Stimulated activated CD4-positive, alpha-beta T cell treated with anti-CD3 and anti-CD28 coated beads, TNF-alpha, amount 100 ng/mL, for 48 hours (primary cell): ENCODE measurements at regions not wholly inside any gene's neighbourhood (a gene's known extent, or its start where the extent isn't known, plus 50 kb on each side); places are given as distances from the start of the nearest gene placed in this dataset.
A peak's percentile ranks its signal among the peaks of the same experiment; 100 is the strongest.
"Not testable (repeated sequence)": the region's sequence is repeated elsewhere in the genome, so short reads cannot be mapped to it uniquely, and the experiment has no call there.

ENCODE experiments used
- DNase-seq, 3 donors: peaks; one replicate each; pipeline ENCODE4 v3.0.0-alpha.2; 2020; ENCODE audit warnings: low read depth in 3 of 3

DNA sequence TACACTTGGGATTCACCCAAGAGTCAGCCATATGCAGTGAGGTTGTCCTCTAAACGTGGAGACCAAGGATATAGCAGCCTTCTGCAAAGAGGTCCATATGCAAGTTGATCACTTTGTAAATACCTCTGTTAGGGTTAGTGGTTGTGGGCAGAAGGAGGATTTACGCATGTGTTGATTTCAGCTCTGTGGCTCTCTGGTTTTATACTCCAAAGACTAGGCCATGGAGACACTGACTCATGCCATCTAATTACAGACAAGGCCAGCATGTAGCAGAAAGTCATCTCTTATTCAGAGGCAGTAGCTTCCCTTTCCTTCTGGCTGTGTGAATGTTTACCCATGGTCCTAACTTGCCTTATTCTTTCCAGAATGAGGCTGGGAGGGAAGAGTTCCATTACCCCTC lies 140.9 kb upstream of the GOLGA6L4 start:
- not testable (repeated sequence) for DNase-seq

DNA sequence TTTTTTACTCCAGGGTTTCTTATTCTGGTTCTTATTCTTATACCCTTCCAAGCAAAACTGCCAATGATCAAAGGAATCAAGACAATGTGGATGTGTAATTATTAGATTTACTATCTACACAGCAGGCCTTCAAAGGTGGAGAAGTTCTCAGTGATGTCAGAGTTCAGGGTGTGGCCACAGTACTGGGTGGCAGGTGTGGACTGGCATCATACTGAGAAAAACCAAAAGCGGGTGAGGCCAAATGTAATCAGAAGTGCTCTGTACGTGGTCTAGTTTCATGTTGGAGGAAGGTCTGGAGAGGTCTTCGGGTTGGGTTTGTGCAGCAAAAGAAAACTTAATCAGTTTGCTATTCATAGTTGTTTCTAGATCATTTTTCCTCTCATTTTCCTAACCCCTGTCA lies 138.5 kb upstream of the GOLGA6L4 start:
- not testable (repeated sequence) for DNase-seq

DNA sequence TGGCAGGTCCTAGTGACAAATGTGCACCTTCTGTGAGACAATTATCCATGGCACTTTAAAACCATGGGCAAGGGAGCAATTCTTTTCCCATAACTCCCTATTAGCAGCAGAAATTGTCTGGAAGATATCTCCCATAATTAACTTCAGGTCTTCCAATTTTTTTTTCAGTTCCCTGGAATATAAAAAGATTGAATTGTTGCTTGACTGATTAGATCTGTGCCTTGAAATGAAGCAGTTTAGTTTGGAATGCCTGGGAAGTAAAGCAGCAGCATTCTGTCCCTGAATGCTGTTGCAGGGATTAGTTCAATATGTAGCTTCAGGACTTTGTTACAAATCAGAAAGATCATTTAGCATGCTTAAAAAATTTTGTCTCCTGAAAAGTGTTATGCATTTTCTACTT lies 137.0 kb upstream of the GOLGA6L4 start:
- DNase-seq, result no peak

DNA sequence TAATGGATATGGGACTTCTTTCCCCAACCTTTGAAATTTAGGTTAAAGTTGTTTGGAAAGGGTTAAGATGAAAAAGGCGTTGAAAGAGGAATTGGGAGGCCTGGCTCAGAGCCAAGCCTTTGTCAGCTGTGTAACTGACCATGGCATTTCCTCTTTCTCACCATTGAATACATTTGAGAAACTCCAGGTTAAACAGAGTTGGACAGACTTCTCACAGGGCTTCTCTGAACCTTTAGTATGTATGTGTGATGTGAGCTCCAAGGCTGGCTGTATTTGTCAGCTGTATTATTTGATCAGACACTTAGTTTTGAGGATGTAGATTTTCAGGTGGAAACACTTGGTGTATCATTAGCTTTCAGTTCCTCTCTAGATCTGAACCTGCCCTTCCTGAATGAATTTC lies 136.4 kb upstream of the GOLGA6L4 start:
- DNase-seq, result no peak

DNA sequence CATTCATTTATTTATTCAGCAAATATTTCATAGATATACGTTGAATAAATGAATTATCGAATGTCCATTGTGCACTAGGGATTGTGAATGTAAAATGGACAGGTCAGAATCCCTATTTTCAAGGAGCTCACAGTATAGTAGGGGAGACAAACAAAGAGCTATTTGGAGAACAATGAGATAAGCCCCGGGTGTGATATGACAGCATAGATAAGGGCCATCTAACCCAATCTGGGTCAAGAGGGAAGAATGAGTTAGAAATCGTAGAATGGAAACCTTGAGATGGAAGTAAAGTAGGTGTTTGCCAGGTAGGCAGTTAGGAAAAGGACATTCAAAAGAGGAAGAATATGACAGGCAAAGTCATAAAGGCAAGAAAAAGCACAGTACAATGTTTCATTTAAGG lies 132.2 kb upstream of the GOLGA6L4 start:
- no peak for DNase-seq

DNA sequence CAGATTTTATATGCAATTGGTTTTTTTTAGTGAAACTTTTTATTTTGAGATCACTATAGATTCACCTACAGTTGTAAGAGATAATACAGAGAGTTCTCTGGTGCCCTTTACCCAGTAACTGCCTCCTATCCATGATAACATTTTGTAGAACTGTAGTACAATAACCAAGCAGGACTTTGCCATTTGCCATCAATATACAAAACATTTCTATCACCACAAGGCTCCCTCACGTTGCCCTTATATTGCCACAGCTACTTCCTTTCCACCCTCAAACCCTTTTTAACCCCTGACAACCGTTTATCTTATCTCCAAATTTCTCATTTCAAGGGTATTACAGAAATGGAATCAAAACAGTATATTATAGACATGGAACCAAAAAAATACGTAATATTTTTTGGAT lies 130.7 kb upstream of the GOLGA6L4 start:
- DNase-seq, result no peak

DNA sequence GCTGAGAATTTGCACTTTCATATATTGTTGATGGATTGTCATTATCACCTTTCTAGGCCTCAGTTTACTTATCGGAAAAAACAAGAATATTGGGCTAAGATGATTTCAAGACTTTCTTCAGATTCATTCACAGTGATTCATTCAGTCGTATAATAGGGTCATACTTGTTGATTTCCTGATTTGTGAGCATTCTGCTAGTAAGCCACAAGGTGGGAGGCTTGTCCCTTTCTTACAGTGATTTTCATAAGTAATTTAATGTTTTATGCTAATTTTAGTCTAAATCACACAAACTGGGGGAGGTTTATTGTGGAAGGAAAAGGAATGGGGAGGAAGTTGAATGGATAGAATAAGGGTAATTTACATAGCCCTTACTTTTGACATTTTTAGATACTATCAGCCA lies 126.8 kb upstream of the GOLGA6L4 start:
- DNase-seq, result no peak

DNA sequence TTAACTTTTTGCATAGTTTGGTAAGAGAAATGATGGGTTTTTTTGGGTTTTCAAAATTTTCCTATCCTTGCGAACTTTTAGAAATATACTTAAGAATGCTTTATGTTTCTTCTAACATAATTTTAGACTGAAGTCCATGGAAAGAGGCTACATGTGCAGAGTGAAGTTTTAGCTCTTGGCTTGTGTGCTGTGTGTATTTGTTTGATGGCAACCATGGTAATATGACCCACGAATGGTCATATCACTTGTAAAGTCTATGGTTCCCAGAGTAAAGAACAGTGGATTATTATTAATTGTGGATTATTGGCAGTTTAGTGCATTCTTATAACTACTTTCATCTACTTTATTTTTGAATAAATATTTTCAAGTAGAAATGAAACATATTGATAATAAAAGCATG lies 124.0 kb upstream of the GOLGA6L4 start:
- DNase-seq, result no peak

DNA sequence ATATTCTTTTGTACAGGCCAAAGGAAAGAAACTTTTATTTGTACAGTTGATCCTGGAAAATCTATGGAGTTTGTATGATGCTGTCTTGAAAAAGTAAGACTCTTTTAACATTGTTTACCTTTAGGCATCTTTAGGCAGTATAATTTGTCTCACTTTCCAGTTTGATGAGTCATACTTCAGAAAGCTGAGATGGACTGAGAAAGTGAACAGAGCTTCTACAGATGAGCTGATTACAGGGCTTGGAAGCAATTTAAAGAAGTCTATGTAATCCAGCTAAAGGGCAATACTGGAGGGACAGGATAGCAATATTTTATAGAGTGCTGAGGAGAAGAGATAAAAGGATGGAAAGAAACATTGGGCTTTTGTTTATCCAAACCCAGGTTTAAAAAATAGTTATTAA lies 123.5 kb upstream of the GOLGA6L4 start:
- DNase-seq, result no peak

DNA sequence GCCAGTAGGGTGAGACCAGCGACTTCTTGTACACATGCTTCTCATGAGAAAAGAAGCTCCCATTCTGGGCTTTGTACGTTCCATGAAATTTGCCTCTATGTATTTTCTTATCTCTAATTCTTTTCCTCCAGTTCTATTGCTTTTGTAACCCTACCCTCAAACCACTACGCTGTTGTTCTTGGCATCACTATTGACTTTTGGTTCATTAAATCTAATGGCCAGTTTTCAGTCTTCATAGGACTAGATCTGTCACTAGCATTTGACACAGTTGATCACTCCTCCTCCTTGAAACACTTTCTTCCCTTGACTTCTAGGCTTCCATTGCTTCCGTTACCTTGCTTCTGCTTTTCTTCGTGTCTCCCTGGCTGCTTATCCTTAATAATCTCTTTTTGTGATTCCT lies 121.7 kb upstream of the GOLGA6L4 start:
- no peak for DNase-seq

DNA sequence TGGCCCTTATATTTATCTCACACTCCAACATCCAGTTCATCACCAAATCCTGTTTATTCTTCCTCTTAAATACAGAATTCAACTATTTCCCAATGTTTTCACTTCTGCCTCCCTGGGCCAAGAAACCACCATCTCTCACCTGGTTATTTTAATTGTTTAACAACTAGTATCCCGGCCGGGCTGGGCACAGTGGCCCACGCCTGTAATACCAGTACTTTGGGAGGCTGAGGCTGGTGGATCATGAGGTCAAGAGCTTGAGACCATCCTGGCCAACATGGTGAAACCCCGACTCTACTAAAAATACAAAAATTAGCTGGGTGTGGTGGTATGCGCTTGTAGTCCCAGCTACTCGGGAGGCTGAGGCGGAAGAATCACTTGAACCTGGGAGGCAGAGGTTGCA lies 120.9 kb upstream of the GOLGA6L4 start:
- DNase-seq, result not testable (repeated sequence)

DNA sequence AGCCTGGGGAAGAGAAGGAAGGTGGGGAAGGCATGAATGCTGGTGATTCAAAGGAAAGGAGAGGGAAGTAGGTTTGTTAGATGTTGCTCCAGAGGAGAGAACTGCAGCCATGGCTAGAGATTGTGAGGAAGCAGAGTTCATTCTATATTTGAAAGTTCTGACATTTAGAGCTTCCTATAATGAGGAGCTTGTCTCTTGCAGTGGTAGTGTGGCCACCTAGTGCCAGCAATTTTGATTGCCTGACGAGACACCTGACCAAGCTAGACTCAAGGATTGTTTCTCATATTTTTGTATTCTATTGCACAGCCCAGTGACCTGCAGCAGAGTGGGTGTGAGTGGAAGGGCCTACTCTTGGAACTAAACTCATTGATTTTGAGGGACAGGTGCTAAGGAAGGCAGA lies 116.2 kb upstream of the GOLGA6L4 start:
- DNase-seq, result not testable (repeated sequence)

DNA sequence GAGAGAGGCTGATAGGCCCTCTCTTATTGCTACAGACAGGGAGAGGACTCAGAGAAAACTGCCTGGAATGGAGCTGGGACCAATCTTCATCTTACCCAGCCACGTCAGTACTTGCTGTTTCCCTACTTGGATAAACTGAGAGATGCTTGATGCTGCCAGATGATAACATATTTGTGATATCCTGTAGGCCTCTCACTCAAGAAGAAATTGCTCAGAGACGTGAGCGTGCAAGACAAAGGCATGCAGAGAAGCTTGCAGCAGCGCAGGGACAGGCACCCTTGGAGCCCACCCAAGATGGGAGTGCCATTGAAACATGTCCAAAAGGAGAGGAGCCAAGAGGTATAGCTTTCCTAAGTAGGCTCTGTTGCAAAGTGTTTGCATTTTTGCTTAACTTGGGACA lies 114.7 kb upstream of the GOLGA6L4 start:
- not testable (repeated sequence) for DNase-seq

DNA sequence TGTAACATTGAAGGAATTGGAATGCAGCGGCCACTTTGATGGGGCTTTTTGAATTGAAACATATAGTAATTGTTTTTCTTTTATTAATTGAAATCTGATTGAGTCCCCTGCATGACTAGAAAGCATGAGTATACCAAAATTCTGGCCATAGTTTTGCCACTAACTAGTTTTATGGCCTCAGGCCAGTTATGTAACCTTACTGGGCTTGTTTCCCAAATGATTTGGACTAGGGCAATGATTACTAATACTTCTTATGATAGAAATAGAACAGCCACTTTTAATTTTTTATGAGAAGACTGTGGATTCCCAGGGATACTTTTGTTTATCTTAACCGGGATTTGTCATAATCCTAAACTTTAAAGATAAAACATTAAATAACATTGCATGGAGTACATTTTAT lies 106.9 kb upstream of the GOLGA6L4 start:
- not testable (repeated sequence) for DNase-seq

DNA sequence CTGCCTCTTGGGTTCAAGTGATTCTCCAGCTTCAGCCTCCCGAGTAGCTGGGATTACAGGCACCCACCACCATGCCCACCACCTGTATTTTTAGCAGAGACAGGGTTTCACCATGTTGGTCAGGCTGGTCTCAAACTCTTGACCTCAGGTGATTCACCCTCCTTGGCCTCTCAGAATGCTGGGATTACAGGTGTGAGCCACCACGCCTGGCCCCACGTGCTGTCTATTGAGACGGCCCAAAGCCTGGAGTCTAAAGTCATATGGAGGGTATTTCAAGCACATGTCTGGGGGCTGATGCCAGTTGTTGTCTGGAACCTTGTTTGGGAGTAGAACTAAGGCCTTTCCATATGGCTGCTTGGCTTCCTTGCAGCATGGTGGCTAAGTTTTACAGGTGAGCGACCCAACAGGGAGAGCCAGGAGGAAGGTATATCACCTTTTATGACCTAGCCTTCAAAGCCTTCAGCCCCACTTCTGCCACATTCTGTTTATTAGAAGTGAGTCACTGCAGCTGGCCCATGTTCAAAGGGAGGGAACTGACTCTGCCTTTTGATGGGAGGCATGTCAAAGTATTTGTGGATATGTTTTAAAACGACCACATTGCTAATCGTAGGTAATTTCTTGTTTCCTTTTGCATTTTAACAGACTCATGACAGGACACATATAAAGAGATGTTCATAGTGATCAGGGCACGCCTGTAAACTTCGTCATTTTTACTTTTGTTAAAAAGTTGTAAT lies 105.3 kb upstream of the GOLGA6L4 start:
- not testable (repeated sequence) for DNase-seq

DNA sequence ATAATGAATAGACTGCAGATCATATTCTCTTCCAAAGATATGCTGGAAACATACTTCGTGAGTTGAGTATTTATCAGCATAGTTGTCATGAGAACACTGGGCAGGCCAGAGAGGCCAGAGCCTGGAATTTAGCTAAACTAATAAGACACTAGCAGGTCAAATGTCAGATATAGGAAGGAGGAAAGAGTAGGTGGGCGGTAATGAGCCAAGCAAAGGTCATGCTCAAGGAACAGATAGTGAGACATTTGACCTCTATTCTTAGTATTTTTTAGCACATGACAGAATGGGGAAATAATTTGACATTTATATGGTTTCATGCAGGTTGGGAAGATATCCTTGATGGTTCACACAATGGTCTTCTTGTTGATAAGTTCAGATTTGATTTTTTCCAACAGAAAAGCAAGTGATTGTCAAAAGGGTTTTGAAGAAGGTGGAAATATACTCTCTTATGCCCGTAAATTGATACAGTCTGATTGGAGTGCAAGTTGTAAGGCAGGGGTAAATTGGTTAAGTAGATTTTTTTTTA lies 99.6 kb upstream of the GOLGA6L4 start:
- not testable (repeated sequence) for DNase-seq

DNA sequence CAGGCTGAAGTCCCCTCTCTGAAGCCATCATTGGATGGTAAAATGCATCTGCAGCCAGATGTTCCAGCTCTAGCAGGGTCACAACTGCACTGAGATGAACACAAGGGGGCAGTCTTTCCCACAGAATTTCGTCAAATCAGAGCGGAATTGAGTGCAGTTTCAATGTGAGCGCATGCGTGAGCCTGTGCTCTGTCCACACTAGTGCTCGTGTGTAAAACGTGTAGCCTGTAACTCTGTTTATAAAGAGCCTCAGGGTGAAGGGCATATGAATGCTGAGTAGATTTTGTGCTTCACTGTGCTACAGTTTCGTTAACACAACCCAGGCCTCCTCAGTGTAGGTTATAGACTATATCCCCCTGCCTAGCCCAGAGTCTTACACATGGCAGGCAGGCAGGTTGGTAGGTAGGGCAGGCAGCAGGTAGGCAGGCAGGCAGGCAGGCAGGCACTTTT lies 92.7 kb upstream of the GOLGA6L4 start:
- DNase-seq, result peak; percentile 58 to 75 (median 61)

DNA sequence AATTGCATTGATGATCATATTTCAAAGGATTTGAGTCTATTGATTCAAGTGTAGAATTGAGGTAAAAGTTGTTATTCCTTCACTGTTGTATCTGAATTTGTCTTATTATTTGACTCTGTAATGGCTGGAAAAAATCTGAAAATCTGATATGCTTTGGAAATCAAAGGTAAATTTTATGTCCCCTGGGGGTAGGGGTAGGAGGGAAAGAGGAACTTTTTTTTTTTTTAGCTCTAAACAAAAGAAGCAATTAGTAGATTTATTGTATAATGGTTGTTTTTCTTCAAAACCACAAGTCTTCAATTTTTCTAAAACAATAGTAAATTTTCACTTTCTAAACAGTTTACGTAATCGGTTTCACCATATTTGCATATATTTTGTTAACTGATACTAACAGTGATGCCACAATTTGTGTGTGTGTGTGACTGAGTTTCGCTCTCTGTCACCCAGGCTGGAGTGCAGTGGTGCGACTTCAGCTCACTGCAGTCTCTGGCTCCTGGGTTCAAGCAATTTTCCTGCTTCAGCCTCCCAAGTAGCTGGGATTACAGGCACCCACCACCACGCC lies 91.7 kb upstream of the GOLGA6L4 start:
- DNase-seq, result no peak

DNA sequence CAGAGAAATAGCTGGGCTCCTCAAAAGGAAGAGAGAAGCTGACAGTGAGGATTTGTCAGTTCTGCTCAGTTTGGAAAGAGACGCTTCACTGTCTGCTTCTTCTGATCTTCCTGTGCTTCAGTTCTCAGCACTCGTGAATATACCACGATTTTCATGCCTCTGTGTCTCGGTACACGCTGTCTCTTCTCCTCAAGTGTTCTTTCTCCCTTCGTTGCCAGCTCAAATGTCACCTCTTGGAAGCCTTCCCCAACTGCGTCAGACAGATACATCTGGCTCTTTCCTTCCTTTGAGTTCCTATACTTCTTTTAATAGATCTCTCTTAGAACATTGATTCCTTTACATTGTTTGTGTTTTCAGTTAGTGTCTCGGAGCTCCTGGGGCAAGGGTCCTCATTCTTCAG lies 90.6 kb upstream of the GOLGA6L4 start:
- not testable (repeated sequence) for DNase-seq

DNA sequence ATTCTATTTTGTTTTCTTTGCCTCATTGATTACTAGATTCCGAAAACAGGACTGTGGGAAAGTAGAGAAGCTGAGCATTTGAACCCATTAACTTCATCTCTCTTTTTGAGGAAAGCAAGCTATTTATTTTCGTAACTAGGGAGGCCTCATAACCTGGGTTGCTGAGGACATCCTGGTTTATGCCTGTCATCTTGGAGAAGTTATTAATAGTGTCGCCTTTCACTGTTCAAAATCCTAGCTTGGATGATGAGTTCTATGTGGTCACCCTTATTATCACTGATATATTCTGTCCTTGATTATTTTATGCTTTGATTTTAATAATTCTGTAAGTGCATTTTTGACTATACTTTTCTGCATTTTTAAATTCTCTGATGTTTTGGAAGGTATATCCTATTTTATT lies 89.3 kb upstream of the GOLGA6L4 start:
- not testable (repeated sequence) for DNase-seq

DNA sequence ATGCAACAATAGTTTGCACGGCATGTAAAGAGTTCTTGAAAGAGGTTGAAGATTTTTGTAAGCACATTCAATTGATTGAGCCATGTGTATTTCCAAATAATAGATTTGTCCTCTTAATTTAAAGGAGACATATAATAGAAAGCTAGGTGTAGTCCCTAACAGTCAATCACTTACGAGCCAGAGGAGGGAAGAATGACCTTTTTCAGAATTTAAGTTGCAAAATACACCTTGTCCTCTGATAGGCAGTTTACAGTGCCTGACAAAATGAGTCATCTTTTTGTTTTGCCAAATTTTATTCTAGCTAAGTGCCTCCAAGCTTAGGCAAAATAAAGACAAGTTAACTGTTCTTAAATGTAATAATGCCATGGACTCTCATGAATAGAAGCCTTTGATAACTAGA lies 88.3 kb upstream of the GOLGA6L4 start:
- not testable (repeated sequence) for DNase-seq

DNA sequence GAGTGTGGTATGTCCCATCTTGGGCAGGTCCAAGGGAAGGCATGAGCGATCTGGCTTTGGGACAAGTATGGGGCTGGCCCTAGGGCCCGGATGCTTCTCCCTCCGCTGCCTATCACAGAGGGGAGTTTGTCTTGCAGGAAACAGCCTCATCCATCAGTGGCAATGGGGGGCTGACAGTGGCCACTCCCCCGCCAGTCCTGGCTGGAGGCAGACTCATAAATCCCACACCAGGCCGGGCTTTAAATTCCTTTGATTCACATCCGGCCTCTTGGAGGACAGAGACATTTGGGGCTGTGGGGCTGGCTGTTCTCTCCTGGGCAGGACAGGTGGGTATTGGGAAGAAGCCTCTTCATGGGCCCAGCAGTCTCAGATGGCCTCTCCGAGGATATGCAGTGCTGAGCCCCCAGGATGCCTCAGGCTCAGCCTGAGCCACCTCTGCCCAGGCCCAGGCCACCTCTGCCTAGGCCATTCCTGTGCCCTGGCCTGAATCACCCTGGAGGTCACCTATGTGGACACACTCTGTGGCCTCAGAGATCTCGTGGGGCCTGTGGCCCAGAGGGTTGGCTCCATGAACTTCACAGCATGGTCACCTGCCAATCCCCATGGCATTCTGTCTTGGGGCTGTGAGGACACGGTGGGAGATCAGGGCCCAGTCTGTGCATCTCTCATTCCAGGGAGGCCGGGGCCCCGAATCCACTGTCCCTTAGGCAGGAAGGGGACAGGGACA lies 84.2 kb upstream of the GOLGA6L4 start:
- DNase-seq, result no peak
